ENCODE measurements at regions not wholly inside any gene's neighbourhood (a gene's known extent, or its start where the extent isn't known, plus 50 kb on each side); places are given as distances from the start of the nearest gene placed in this dataset.

- TF ChIP-seq CTCF (IDR thresholded peaks at IDR 0.05) (no peak), ZFX (IDR thresholded peaks at IDR 0.05; ENCODE audit: borderline replicate concordance) (no peak)
- H3K27ac ChIP-seq: no peak overlapping the region
Observed at GRCh38 chr5:121366515-121366914, 485.2 kb upstream of the FTMT start.

GRCh38 chr5:121373371-121373770 lies 478.3 kb upstream of the FTMT start:
- no peak overlapping the region for H3K27ac ChIP-seq
- TF ChIP-seq CTCF (IDR thresholded peaks at IDR 0.05): no peak
- TF ChIP-seq ZFX (IDR thresholded peaks at IDR 0.05; ENCODE audit: borderline replicate concordance): no peak

- TF ChIP-seq CTCF (IDR thresholded peaks at IDR 0.05) (no peak), ZFX (IDR thresholded peaks at IDR 0.05; ENCODE audit: borderline replicate concordance) (no peak)
Observed at GRCh38 chr5:121377461-121377860, 474.2 kb upstream of the FTMT start.

GRCh38 chr5:121378046-121378445 lies 473.6 kb upstream of the FTMT start:
- TF ChIP-seq CTCF (IDR thresholded peaks at IDR 0.05) (no peak), ZFX (IDR thresholded peaks at IDR 0.05; ENCODE audit: borderline replicate concordance) (no peak)

More at GRCh38 chr5:121377461-121377860, 474.2 kb upstream of the FTMT start:
- no peak overlapping the region for H3K27ac ChIP-seq

GRCh38 chr5:121378559-121379359 lies 472.9 kb upstream of the FTMT start:
- H3K27ac ChIP-seq: no peak overlapping the region

More at GRCh38 chr5:121378046-121378445, 473.6 kb upstream of the FTMT start:
- no peak overlapping the region for H3K27ac ChIP-seq

GRCh38 chr5:121380066-121380465 lies 471.6 kb upstream of the FTMT start:
- no peak overlapping the region for H3K27ac ChIP-seq
- TF ChIP-seq ZFX (IDR thresholded peaks at IDR 0.05; ENCODE audit: borderline replicate concordance) (no peak), CTCF (IDR thresholded peaks at IDR 0.05) (no peak)

More at GRCh38 chr5:121378559-121379359, 472.9 kb upstream of the FTMT start:
- no peak for TF ChIP-seq CTCF (IDR thresholded peaks at IDR 0.05)
- no peak for TF ChIP-seq ZFX (IDR thresholded peaks at IDR 0.05; ENCODE audit: borderline replicate concordance)

- TF ChIP-seq CTCF (IDR thresholded peaks at IDR 0.05) (no peak), ZFX (IDR thresholded peaks at IDR 0.05; ENCODE audit: borderline replicate concordance) (no peak)
- H3K27ac ChIP-seq: no peak overlapping the region
Observed at GRCh38 chr5:121384359-121384758, 467.3 kb upstream of the FTMT start.

All from 22Rv1 (cell line).